Transverse colon (tissue), 4 donors: ENCODE measurements at regions not wholly inside any gene's neighbourhood (a gene's known extent, or its start where the extent isn't known, plus 50 kb on each side); places are given as distances from the start of the nearest gene placed in this dataset.

Source experiments
- CTCF ChIP-seq, 5 experiments: fragments of 200-600 bp in 3 of 5; fragments of 450-650 bp in 2 of 5; sonication (generic) in 3 of 5; IDR thresholded peaks; 1 replicate in 2 of 5; 2 replicates in 3 of 5; pipeline ENCODE4 v1.5.1; 2016 to 2017; ENCODE audit warnings: antibody characterized with exemption in 5 of 5, inconsistent platforms in 3 of 5, mild to moderate bottlenecking in 2 of 5, moderate library complexity in 1 of 5
- POLR2A ChIP-seq: fragments of 450-650 bp; IDR thresholded peaks from one replicate; pipeline ENCODE4 v1.6.1; 2016; ENCODE audit warnings: antibody characterized with exemption, mild to moderate bottlenecking, moderate library complexity
- POLR2AphosphoS5 ChIP-seq, 3 donors: sonication (generic); formaldehyde crosslinking; IDR thresholded peaks; one replicate each; pipeline ENCODE4 v1.6.1; 2016; ENCODE audit warnings: antibody characterized with exemption in 3 of 3

- TF ChIP-seq CTCF (IDR thresholded peaks at IDR 0.05) (no peak), POLR2A (no peak), POLR2AphosphoS5 (IDR thresholded peaks at IDR 0.05) (no peak)
Measured at GRCh38 chr1:113298941-113299340, 91.4 kb upstream of the MAGI3 start.
